NCI-H2107 treated with DMSO at 0.1 percent for 48 hours (cell line): ENCODE measurements at regions not wholly inside any gene's neighbourhood (a gene's known extent, or its start where the extent isn't known, plus 50 kb on each side); places are given as distances from the start of the nearest gene placed in this dataset.

Source experiments
- DNase-seq: peaks from one replicate; lab custom pipeline; 2025; ENCODE audit not compliant: unreplicated experiment; lab: John Stamatoyannopoulos, UW

- no peak for DNase-seq
Observed at GRCh38 chr6:167533851-167534250, 209.0 kb downstream of the TTLL2 start.

DNA sequence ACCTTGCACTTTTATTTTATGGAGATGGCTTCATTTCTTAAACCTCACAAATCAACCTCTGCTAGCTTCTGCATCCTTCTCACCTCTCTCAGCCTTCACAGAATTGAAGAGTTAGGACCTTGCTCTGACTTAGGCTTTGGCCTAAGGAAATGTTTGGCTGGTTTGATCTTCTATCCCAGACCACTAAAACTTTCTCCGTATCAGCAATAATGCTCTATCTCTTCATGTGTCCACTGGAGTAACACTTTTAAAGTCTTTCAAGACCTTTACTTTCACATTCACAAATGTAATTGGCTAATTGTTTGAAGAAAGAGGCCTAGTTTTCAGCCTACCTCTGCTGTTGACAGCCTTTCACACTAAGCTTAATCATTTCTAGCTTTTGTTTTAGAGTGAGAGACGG is 212.9 kb downstream of the TTLL2 start:
- DNase-seq = no peak

- DNase-seq = no peak
Observed at GRCh38 chr6:167538746-167539145, 213.9 kb downstream of the TTLL2 start.

- DNase-seq = no peak
Observed at GRCh38 chr6:167540796-167541195, 215.9 kb downstream of the TTLL2 start.

GRCh38 chr6:167541544-167541943 is 216.7 kb downstream of the TTLL2 start:
- DNase-seq = no peak

DNA sequence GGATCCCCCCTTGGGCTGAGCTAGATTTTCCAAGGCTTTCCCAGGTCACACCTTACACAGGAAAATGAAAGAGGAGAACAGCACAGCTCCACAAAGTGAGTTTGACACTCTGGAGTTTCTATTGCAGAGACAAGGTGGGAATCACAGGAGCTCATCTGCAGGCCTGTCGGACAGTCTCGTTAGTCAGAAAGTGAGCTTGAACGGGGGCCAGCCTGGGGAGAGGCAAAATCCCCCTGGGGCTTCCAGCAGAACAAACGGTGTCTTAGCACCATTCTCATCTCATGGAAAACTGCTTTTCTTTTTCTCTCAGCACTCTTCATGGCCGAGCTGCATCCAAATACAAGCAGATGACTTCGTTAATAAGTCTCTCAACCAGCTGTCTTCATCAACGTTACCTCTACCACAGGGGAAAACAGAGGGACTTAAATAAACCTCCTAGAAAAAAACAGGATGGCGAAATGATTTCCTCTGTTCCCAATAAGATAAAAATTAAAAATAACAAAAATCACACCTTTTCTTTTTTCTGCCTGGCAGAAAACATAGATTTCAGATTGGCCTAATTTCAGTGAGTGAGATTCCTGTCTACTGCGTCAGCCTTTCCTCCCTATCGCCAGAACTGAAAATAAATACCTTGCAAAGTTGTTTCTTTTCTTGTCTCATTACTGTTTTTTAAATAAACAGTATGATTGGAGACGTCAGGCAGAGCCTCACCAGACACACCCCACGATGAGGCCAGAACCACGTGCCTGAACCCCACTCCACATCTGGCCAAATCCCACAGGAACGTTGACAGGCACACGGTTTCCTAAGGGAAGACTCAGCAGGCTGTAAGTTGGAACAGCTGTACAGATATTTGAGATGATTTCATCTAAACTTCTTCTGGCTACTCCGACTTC is 219.0 kb downstream of the TTLL2 start:
- no peak for DNase-seq

- DNase-seq = no peak
Observed at GRCh38 chr6:167546611-167547327, 221.9 kb downstream of the TTLL2 start.

DNA sequence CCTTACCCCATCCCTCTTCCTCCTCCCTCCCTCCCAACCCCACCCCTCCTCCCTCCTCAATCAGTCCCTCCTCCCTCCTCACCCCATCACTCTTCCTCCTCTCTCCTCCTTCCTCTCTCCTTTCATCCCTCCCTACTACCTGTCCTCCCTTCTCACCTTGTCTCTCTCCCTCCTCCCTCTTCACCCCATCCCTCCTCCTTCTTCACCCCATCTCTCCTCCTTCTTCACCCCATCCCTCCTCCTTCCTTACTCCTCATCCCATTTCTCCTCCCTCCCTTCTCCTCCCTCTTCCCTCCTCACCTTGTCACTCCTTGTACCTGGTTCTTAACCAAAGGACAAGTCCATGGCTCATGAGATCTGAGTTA is 222.4 kb downstream of the TTLL2 start:
- DNase-seq = no peak

DNA sequence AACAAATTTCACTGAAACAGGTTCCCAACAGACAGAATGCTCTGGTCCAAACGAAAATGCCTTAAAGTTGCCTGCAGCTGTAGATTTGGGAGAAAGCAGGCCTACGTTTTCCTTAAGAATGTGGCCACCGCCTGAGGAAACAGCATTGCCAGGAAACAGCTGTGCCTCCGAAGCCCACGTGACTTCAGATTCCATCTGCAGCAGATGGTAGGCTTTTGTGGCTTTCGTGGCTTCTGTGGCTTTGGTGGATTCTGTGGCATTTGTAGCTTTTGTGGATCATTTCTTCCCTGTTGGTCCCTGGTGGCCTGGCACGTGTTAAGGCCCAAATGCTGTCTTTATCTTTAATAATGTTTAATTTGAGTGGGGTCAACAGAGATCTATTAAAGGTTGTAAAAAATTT is 222.9 kb downstream of the TTLL2 start:
- DNase-seq = no peak

GRCh38 chr6:167548451-167548850 is 223.6 kb downstream of the TTLL2 start:
- DNase-seq = no peak

GRCh38 chr6:167549213-167549612 is 224.3 kb downstream of the TTLL2 start:
- no peak for DNase-seq

DNA sequence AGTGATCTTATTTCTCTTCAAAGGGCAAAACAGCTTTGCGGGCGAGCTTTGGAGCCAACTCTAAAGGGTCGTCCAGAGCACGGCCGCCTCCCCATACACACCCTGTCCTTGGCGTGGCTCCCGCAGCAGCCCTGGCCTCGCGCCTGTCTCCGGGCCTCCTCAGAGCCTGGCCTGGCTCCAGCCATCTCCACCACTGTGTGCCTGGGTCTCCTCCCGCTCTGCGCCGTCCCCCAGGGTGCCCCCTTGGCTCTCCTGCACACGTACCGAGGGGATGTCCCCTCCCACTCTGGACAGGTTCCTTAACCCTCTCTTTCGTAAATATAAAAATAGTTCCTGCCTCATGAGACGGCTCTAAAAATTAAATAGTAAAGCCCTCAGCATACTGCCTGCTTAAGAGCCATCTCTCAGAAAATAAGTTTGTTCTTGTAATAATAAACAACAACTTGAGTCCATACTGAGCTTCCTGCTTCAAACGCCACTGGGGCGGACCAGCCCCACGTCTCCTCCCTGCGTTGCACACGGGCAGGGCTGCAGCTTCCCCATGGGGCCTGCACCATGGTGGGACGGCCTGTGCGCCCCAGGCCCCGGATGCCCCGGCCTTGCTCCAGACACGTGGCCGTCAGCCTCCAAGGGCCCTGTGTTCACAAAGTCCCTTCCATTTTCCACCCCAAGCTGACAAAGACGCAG is 226.2 kb downstream of the TTLL2 start:
- no peak for DNase-seq

DNA sequence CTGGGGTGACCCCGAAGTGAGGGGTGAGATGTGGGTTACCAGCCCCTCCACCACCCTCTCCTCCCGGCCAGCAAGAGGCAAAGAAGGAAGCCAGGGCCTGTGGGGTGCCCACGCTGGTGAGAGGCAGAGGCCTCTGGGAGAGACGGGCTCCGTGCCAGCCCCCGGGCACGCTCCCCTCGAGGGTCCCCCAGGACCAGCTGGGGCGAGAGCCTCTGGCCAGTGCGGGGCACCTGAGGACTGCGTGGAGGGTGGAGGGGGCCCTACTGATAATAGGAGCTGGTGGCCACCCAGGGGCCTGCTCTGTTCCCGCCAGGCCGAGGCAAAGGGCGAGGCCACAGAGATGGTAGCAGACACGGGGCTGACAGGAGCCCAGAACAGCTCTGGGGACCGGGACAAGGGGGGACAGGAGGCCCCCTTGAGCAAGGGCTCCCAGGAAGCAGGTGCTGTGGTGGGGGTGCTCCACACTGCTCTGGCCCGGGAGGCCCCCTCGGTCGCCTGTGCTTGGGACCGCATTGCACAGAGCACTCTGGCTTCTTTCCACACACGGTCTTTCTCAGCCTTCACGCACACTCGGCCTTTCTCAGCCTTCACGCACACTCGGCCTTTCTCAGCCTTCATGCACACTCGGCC is 226.9 kb downstream of the TTLL2 start:
- DNase-seq = no peak

GRCh38 chr6:167552258-167552630 is 227.4 kb downstream of the TTLL2 start:
- DNase-seq = no peak

- no peak for DNase-seq
Observed at GRCh38 chr6:167552961-167553735, 228.3 kb downstream of the TTLL2 start.

GRCh38 chr6:167553736-167554119 is 228.8 kb downstream of the TTLL2 start:
- DNase-seq = no peak

- no peak for DNase-seq
Observed at GRCh38 chr6:167554854-167555253, 230.0 kb downstream of the TTLL2 start.

GRCh38 chr6:167555836-167556235 is 230.9 kb downstream of the TTLL2 start:
- no peak for DNase-seq

GRCh38 chr6:167557675-167558074 is 232.8 kb downstream of the TTLL2 start:
- no peak for DNase-seq

DNA sequence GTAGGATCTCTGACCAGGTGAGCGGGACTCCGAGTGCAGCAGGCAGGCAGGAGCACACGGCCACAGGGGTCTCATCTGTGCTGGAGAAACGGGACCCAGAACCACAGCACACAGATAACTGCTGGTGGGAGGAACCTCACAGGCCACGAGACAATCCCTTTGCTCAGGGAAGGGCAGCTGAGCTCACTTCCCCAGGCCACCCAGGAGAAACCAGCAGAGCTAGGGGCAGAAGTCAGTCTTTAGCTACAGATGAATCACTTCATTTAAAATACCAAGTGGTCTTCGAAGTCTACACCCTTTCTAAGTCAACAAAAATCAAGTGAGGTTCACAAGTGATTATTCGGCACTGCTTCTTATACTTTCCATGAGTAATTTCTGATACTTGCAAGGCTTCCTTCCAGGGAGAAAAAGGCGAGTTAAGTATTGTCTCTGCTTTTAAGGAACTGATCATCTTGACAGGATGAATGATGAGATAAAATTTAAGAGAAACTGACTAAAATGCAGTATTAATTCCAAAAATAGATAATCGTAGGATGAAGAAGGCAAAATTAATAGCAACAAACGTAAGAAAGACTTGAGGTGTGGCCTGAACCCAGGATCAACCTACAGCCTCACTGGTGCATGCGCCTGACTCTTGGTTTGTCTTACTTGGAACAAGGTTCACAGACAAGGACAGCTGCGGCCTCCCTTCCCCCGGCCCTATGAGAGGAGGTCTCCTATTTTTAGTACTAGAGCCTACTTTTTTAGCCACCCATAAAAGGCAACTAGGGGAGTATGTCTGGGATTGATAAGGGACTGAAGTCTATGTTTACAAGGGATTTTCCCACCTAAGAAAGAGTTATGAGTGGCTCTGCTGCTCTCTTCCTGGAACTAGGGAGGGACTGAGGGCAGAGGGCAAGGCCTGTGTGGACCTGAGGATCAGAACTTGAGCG is 233.6 kb downstream of the TTLL2 start:
- DNase-seq = no peak
